ENCODE measurements at regions not wholly inside any gene's neighbourhood (a gene's known extent, or its start where the extent isn't known, plus 50 kb on each side); places are given as distances from the start of the nearest gene placed in this dataset.
A peak's percentile ranks its signal among the peaks of the same experiment; 100 is the strongest.

- Histone ChIP-seq H3K27me3 (ENCODE audit: control insufficient read depth in 2 of 2, insufficient read depth in 2 of 2, low read length in 2 of 2) (peaks cover 0 to 3% of the 10 kb centered on the region in 2 donors), H3K36me3 (ENCODE audit: control insufficient read depth in 2 of 2, insufficient read depth in 2 of 2, low read length in 2 of 2) (no peaks in the 10 kb centered on the region)
These were observed 217.1 kb downstream of the BMP7 start for GRCh38 chr20:57049296-57049695.

GRCh38 chr20:57051096-57051495 is 215.3 kb downstream of the BMP7 start:
- Histone ChIP-seq H3K9me3 (ENCODE audit: control insufficient read depth in 2 of 2, low read length in 2 of 2) (no peaks in the 10 kb centered on the region), H3K36me3 (ENCODE audit: control insufficient read depth in 2 of 2, insufficient read depth in 2 of 2, low read length in 2 of 2) (no peaks in the 10 kb centered on the region), H3K9ac (ENCODE audit: low read depth in 1 of 2, low read length in 2 of 2) (no peak overlapping the region), H3K27me3 (ENCODE audit: control insufficient read depth in 2 of 2, insufficient read depth in 2 of 2, low read length in 2 of 2) (peaks cover 0 to 3% of the 10 kb centered on the region in 2 donors), H3K4me1 (ENCODE audit: control insufficient read depth in 2 of 2, insufficient read depth in 2 of 2, low read length in 2 of 2) (no peaks in the 10 kb centered on the region), H3K27ac (ENCODE audit: low read depth in 2 of 2, low read length in 2 of 2) (no peak overlapping the region), H3K4me3 (ENCODE audit: low read length in 2 of 2) (no peak overlapping the region)

More at GRCh38 chr20:57049296-57049695, 217.1 kb downstream of the BMP7 start:
- Histone ChIP-seq H3K27ac (ENCODE audit: low read depth in 2 of 2, low read length in 2 of 2) (no peak overlapping the region), H3K4me3 (ENCODE audit: low read length in 2 of 2) (no peak overlapping the region), H3K4me1 (ENCODE audit: control insufficient read depth in 2 of 2, insufficient read depth in 2 of 2, low read length in 2 of 2) (no peaks in the 10 kb centered on the region), H3K9ac (ENCODE audit: low read depth in 1 of 2, low read length in 2 of 2) (no peak overlapping the region), H3K9me3 (ENCODE audit: control insufficient read depth in 2 of 2, low read length in 2 of 2) (no peaks in the 10 kb centered on the region)

DNA sequence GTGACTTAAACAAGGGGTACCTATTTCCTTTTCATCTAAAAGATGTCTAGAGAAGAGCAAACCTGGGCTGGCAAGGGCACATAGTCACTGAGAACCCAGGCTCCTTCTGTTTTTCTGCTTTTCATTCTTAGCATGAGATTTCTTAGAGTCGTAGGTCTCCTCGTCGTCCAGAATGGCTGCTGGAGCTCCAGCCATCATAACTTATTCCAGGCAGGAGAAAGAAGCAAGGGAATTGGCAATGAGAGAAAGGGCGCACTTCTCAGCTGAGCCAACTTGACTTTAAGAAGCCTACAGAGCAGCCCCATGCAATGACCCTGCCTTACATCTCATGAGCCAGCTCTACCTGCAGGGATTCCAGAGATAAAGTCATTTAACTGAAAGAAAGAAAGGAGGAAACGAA is 213.4 kb downstream of the BMP7 start:
- no peaks in the 10 kb centered on the region for H3K27me3 ChIP-seq (ENCODE audit: control insufficient read depth in 2 of 2, insufficient read depth in 2 of 2, low read length in 2 of 2)
- no peak overlapping the region for H3K9ac ChIP-seq (ENCODE audit: low read depth in 1 of 2, low read length in 2 of 2)
- H3K4me1 ChIP-seq (ENCODE audit: control insufficient read depth in 2 of 2, insufficient read depth in 2 of 2, low read length in 2 of 2), result no peaks in the 10 kb centered on the region
- no peak overlapping the region for H3K4me3 ChIP-seq (ENCODE audit: low read length in 2 of 2)
- H3K36me3 ChIP-seq (ENCODE audit: control insufficient read depth in 2 of 2, insufficient read depth in 2 of 2, low read length in 2 of 2), result no peaks in the 10 kb centered on the region
- H3K27ac ChIP-seq (ENCODE audit: low read depth in 2 of 2, low read length in 2 of 2), result no peak overlapping the region
- H3K9me3 ChIP-seq (ENCODE audit: control insufficient read depth in 2 of 2, low read length in 2 of 2), result no peaks in the 10 kb centered on the region

DNA sequence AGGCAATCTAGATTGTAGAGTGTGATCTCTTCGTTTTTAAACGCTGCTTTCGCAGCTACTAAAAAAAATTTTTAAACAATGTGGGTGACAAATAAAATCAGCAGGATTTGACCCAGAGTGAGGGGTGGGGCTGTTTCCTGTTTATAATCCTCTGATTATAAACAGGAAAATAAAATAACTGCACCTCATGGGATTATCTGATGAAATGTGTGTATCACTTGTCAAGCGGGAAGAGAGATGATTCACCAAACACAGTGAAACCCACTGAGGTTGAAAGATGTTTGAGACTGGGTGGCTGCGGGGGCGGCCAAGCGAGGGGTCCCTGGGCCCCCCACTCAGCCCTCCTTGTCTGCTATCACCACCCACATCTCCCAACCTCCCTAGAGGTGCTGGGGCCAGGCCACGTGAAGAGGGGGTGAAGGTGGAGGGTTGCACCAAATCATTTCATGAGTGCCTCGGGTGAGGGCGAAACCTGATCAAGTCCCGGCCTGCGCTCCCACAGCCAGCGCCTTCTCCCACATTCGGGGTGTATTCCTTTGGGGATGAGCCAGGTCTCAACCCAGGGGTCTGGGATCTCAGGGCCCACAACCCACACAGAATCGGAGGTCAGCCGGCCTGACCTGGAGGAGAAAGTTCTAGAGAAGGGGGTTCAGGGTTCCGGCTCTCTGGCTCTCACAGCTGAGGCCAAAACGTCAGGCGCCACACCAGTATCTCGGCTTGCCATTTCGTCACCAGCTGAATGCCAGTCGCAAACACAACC is 212.5 kb downstream of the BMP7 start:
- Histone ChIP-seq H3K9me3 (ENCODE audit: control insufficient read depth in 2 of 2, low read length in 2 of 2) (no peaks in the 10 kb centered on the region), H3K27me3 (ENCODE audit: control insufficient read depth in 2 of 2, insufficient read depth in 2 of 2, low read length in 2 of 2) (no peaks in the 10 kb centered on the region), H3K27ac (ENCODE audit: low read depth in 2 of 2, low read length in 2 of 2) (peak overlapping the region in 1 of 2 donors; percentile 16), H3K36me3 (ENCODE audit: control insufficient read depth in 2 of 2, insufficient read depth in 2 of 2, low read length in 2 of 2) (no peaks in the 10 kb centered on the region), H3K4me1 (ENCODE audit: control insufficient read depth in 2 of 2, insufficient read depth in 2 of 2, low read length in 2 of 2) (no peaks in the 10 kb centered on the region), H3K4me3 (ENCODE audit: low read length in 2 of 2) (no peak overlapping the region), H3K9ac (ENCODE audit: low read depth in 1 of 2, low read length in 2 of 2) (no peak overlapping the region)

DNA sequence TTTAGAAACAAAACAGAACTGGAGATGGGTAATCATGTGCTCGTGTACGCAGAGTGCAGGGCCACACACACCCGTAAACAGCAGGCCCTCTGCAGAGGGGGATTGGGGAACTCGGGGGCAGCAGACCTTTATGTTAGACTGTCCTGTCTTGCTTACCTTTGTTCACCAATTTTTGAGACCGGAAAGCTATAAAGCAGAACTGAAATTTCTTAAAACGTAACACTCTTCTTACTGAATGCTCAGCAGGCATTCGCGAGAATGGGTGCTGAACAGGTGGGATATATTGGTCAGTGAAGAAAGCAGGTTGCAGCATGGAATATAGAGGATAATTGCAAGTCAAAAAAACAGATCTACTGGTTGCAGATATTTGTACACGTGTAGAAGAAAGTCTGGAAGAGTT is 211.1 kb downstream of the BMP7 start:
- Histone ChIP-seq H3K4me1 (ENCODE audit: control insufficient read depth in 2 of 2, insufficient read depth in 2 of 2, low read length in 2 of 2) (no peaks in the 10 kb centered on the region), H3K27ac (ENCODE audit: low read depth in 2 of 2, low read length in 2 of 2) (no peak overlapping the region), H3K9ac (ENCODE audit: low read depth in 1 of 2, low read length in 2 of 2) (no peak overlapping the region)

DNA sequence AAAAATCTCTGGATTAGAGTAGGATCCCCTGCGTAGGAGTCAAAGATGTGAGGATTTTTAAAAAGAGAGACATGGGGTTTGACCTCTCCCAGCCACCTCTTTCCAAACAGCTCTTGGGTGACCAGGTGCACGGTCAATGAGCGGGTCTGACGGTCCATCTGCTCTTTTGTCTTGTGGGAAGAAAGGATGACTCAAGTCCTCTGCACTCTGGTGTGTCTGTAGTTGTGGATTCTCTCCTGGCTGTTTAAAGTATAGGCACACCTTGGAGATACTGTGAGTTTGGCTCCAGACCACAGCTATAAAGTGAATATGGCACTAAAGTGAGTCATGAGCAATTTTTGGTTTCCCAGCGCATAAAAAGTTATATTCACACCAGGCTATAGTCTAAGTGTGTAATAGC is 209.8 kb downstream of the BMP7 start:
- no peak overlapping the region for H3K4me3 ChIP-seq (ENCODE audit: low read length in 2 of 2)
- no peak overlapping the region for H3K27ac ChIP-seq (ENCODE audit: low read depth in 2 of 2, low read length in 2 of 2)
- H3K27me3 ChIP-seq (ENCODE audit: control insufficient read depth in 2 of 2, insufficient read depth in 2 of 2, low read length in 2 of 2), result no peaks in the 10 kb centered on the region
- no peaks in the 10 kb centered on the region for H3K9me3 ChIP-seq (ENCODE audit: control insufficient read depth in 2 of 2, low read length in 2 of 2)
- H3K36me3 ChIP-seq (ENCODE audit: control insufficient read depth in 2 of 2, insufficient read depth in 2 of 2, low read length in 2 of 2), result no peaks in the 10 kb centered on the region
- no peaks in the 10 kb centered on the region for H3K4me1 ChIP-seq (ENCODE audit: control insufficient read depth in 2 of 2, insufficient read depth in 2 of 2, low read length in 2 of 2)
- no peak overlapping the region for H3K9ac ChIP-seq (ENCODE audit: low read depth in 1 of 2, low read length in 2 of 2)

More for the DNA sequence above, 211.1 kb downstream of the BMP7 start:
- no peaks in the 10 kb centered on the region for H3K27me3 ChIP-seq (ENCODE audit: control insufficient read depth in 2 of 2, insufficient read depth in 2 of 2, low read length in 2 of 2)
- no peaks in the 10 kb centered on the region for H3K36me3 ChIP-seq (ENCODE audit: control insufficient read depth in 2 of 2, insufficient read depth in 2 of 2, low read length in 2 of 2)
- no peak overlapping the region for H3K4me3 ChIP-seq (ENCODE audit: low read length in 2 of 2)
- H3K9me3 ChIP-seq (ENCODE audit: control insufficient read depth in 2 of 2, low read length in 2 of 2), result no peaks in the 10 kb centered on the region

- Histone ChIP-seq H3K9ac (ENCODE audit: low read depth in 1 of 2, low read length in 2 of 2) (no peak overlapping the region), H3K36me3 (ENCODE audit: control insufficient read depth in 2 of 2, insufficient read depth in 2 of 2, low read length in 2 of 2) (no peaks in the 10 kb centered on the region), H3K4me3 (ENCODE audit: low read length in 2 of 2) (no peak overlapping the region), H3K27me3 (ENCODE audit: control insufficient read depth in 2 of 2, insufficient read depth in 2 of 2, low read length in 2 of 2) (peaks cover 0 to 6% of the 10 kb centered on the region in 2 donors), H3K9me3 (ENCODE audit: control insufficient read depth in 2 of 2, low read length in 2 of 2) (no peaks in the 10 kb centered on the region), H3K27ac (ENCODE audit: low read depth in 2 of 2, low read length in 2 of 2) (no peak overlapping the region), H3K4me1 (ENCODE audit: control insufficient read depth in 2 of 2, insufficient read depth in 2 of 2, low read length in 2 of 2) (no peaks in the 10 kb centered on the region)
These were observed 207.3 kb downstream of the BMP7 start for GRCh38 chr20:57059055-57059596.

DNA sequence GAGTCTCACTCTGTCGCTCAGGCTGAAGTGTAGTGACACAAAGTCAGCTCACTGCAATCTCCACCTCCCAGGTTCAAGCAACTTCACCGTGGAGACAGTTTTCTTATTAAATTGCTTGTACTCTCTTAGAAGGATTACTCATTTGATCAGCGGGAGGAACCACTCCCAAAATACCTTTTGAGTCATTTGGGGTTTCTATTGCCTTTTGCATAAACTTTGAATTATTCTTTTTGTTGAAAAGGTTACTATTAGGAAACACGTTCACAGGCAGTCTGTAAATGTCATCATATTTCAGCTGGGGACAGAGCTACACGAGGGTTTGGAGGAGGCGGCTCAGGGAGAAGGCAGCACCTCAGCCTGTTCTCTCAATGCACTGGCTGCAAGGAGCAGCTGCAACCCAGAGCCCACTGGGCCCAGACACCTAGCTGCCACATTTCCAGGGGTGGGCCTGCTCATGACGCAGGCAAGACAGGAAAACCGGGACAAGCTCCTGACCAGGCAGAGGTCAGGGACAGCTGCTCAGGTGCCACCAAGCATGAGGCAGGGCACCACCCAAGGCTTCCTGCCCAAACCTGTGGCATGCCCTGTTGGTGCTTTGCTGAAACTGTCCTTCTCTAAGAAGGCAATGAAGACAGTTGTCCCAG is 205.9 kb downstream of the BMP7 start:
- Histone ChIP-seq H3K9me3 (ENCODE audit: control insufficient read depth in 2 of 2, low read length in 2 of 2) (no peaks in the 10 kb centered on the region), H3K36me3 (ENCODE audit: control insufficient read depth in 2 of 2, insufficient read depth in 2 of 2, low read length in 2 of 2) (no peaks in the 10 kb centered on the region), H3K4me3 (ENCODE audit: low read length in 2 of 2) (no peak overlapping the region), H3K27me3 (ENCODE audit: control insufficient read depth in 2 of 2, insufficient read depth in 2 of 2, low read length in 2 of 2) (peaks cover 0 to 6% of the 10 kb centered on the region in 2 donors), H3K9ac (ENCODE audit: low read depth in 1 of 2, low read length in 2 of 2) (no peak overlapping the region), H3K27ac (ENCODE audit: low read depth in 2 of 2, low read length in 2 of 2) (no peak overlapping the region), H3K4me1 (ENCODE audit: control insufficient read depth in 2 of 2, insufficient read depth in 2 of 2, low read length in 2 of 2) (no peaks in the 10 kb centered on the region)

DNA sequence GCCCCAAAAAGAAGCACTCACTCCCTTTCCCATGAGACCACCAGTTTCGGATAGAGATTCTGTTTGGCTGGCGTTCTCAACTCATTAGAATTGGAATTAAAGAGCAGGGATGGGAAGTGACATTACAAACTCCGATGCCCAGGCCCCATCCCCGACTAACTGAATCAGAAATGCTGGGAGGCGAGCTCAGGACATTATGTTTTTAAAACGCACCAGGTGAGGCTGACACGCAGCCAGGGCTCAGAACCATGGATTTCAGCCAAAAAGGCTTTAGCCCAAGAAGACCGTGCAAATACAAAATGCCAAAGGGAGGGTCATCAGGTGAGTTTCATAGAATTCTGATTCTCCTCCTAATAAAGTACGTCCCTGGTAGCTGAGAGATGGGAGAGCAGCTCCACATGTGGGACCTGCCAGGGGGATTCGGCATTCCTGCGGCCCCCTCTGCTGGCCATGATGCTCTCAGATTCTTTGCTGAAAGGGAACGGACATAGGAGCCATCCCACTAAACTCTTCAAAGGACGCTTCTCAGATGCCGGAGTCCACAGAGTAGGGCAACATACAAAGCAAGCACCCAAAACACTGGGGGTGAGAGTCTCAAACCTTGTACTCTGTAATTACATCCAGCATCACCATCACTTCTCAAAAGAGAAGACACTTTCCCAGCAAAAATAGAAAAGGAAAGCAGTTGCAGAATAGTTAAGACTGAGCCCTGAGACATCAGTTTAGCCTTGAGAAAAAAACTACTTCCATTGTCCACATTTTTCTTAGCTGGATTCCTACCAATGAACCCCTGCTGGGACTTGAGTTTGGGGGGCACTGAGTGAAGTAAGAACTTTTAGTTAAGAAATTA is 205.2 kb downstream of the BMP7 start:
- H3K9me3 ChIP-seq (ENCODE audit: control insufficient read depth in 2 of 2, low read length in 2 of 2), result no peaks in the 10 kb centered on the region
- H3K4me1 ChIP-seq (ENCODE audit: control insufficient read depth in 2 of 2, insufficient read depth in 2 of 2, low read length in 2 of 2), result no peaks in the 10 kb centered on the region
- no peak overlapping the region for H3K4me3 ChIP-seq (ENCODE audit: low read length in 2 of 2)
- no peak overlapping the region for H3K9ac ChIP-seq (ENCODE audit: low read depth in 1 of 2, low read length in 2 of 2)
- H3K27me3 ChIP-seq (ENCODE audit: control insufficient read depth in 2 of 2, insufficient read depth in 2 of 2, low read length in 2 of 2), result peaks cover under 1 to 6% of the 10 kb centered on the region in 2 donors
- H3K27ac ChIP-seq (ENCODE audit: low read depth in 2 of 2, low read length in 2 of 2), result no peak overlapping the region
- H3K36me3 ChIP-seq (ENCODE audit: control insufficient read depth in 2 of 2, insufficient read depth in 2 of 2, low read length in 2 of 2), result no peaks in the 10 kb centered on the region

- no peak overlapping the region for H3K9ac ChIP-seq (ENCODE audit: low read depth in 1 of 2, low read length in 2 of 2)
- H3K4me3 ChIP-seq (ENCODE audit: low read length in 2 of 2), result no peak overlapping the region
- no peak overlapping the region for H3K27ac ChIP-seq (ENCODE audit: low read depth in 2 of 2, low read length in 2 of 2)
- H3K9me3 ChIP-seq (ENCODE audit: control insufficient read depth in 2 of 2, low read length in 2 of 2), result no peaks in the 10 kb centered on the region
- H3K36me3 ChIP-seq (ENCODE audit: control insufficient read depth in 2 of 2, insufficient read depth in 2 of 2, low read length in 2 of 2), result no peaks in the 10 kb centered on the region
- peaks cover 3 to 6% of the 10 kb centered on the region in 2 donors for H3K27me3 ChIP-seq (ENCODE audit: control insufficient read depth in 2 of 2, insufficient read depth in 2 of 2, low read length in 2 of 2)
- no peaks in the 10 kb centered on the region for H3K4me1 ChIP-seq (ENCODE audit: control insufficient read depth in 2 of 2, insufficient read depth in 2 of 2, low read length in 2 of 2)
These were observed 204.2 kb downstream of the BMP7 start for GRCh38 chr20:57062241-57062640.

All from mucosa of rectum (tissue), 2 donors.